Liver (tissue), 8 donors: ENCODE measurements at regions not wholly inside any gene's neighbourhood (a gene's known extent, or its start where the extent isn't known, plus 50 kb on each side); places are given as distances from the start of the nearest gene placed in this dataset.

Experiments
- DNase-seq: peaks from one replicate; pipeline ENCODE4 v3.0.0-alpha.2; 2017; ENCODE audit warnings: low spot score
- H3K27ac ChIP-seq, 2 donors: one replicate each; pipeline ENCODE4 v1.7.0; 2013; ENCODE audit warnings: inconsistent platforms in 2 of 2, low read length in 2 of 2, control low read depth in 1 of 2, low read depth in 1 of 2, mild to moderate bottlenecking in 1 of 2
- H3K27me3 ChIP-seq, 4 donors: one replicate each; pipeline versions ENCODE4 v1.6.1 to v1.7.0; 2013; ENCODE audit warnings: low read length in 3 of 4, inconsistent platforms in 1 of 4, mild to moderate bottlenecking in 1 of 4, moderate library complexity in 1 of 4; ENCODE audit not compliant: control insufficient read depth in 4 of 4, insufficient read depth in 4 of 4
- H3K36me3 ChIP-seq, 4 donors: one replicate each; pipeline versions ENCODE4 v1.6.1 to v1.7.0; 2013; ENCODE audit warnings: low read length in 3 of 4, mild to moderate bottlenecking in 3 of 4, low read depth in 1 of 4, moderate library complexity in 1 of 4; ENCODE audit not compliant: control insufficient read depth in 4 of 4, insufficient read depth in 3 of 4
- H3K4me1 ChIP-seq, 4 donors: one replicate each; pipeline versions ENCODE4 v1.6.1 to v1.7.0; 2013; ENCODE audit warnings: low read length in 3 of 4, mild to moderate bottlenecking in 3 of 4, moderate library complexity in 1 of 4; ENCODE audit not compliant: control insufficient read depth in 4 of 4, insufficient read depth in 4 of 4
- H3K4me3 ChIP-seq, 3 donors: one replicate each; pipeline versions ENCODE4 v1.6.1 to v1.7.0; 2013; ENCODE audit warnings: low read length in 3 of 3, control low read depth in 1 of 3, low read depth in 1 of 3, mild to moderate bottlenecking in 1 of 3
- H3K9ac ChIP-seq, 2 donors: one replicate each; pipeline ENCODE4 v1.7.0; 2013; ENCODE audit warnings: low read length in 2 of 2, mild to moderate bottlenecking in 2 of 2, moderate library complexity in 2 of 2, control low read depth in 1 of 2, low read depth in 1 of 2
- H3K9me3 ChIP-seq, 4 donors: one replicate each; pipeline versions ENCODE4 v1.6.1 to v1.7.0; 2013; ENCODE audit warnings: low read length in 3 of 4; ENCODE audit not compliant: control insufficient read depth in 4 of 4
- EGR1 ChIP-seq, 2 donors: IDR thresholded peaks; 2 replicates each; pipeline ENCODE4 v1.6.1; 2016 to 2018; ENCODE audit warnings: antibody characterized with exemption in 2 of 2, low read depth in 2 of 2
- FOXA1 ChIP-seq: IDR thresholded peaks from 2 replicates; pipeline ENCODE4 v1.6.1; 2016; ENCODE audit warnings: antibody characterized with exemption
- FOXA2 ChIP-seq: IDR thresholded peaks from 2 replicates; pipeline ENCODE4 v1.6.1; 2016; ENCODE audit warnings: antibody characterized with exemption
- GABPA ChIP-seq, 2 donors: IDR thresholded peaks in 1 of 2; conservative IDR thresholded peaks in 1 of 2; 2 replicates each; pipeline ENCODE4 v1.6.1; 2016; ENCODE audit warnings: antibody characterized with exemption in 2 of 2, mild to moderate bottlenecking in 1 of 2, moderate library complexity in 1 of 2
- HNF4A ChIP-seq, 2 donors: conservative IDR thresholded peaks; 2 replicates each; pipeline ENCODE4 v1.6.1; 2016; ENCODE audit warnings: antibody characterized with exemption in 2 of 2, mild to moderate bottlenecking in 2 of 2
- HNF4G ChIP-seq: IDR thresholded peaks from 2 replicates; pipeline ENCODE4 v1.6.1; 2016; ENCODE audit warnings: antibody characterized with exemption
- JUND ChIP-seq, 2 donors: IDR thresholded peaks; 2 replicates each; pipeline ENCODE4 v1.6.1; 2016; ENCODE audit warnings: antibody characterized with exemption in 2 of 2
- NR2F2 ChIP-seq: IDR thresholded peaks from 2 replicates; pipeline ENCODE4 v1.6.1; 2016; ENCODE audit warnings: antibody characterized with exemption
- RAD21 ChIP-seq, 2 donors: IDR thresholded peaks; 2 replicates each; pipeline ENCODE4 v1.6.1; 2016; ENCODE audit warnings: antibody characterized with exemption in 2 of 2, mild to moderate bottlenecking in 2 of 2
- RXRA ChIP-seq, 2 donors: IDR thresholded peaks; 2 replicates each; pipeline ENCODE4 v1.6.1; 2017 to 2018; ENCODE audit warnings: antibody characterized with exemption in 2 of 2, mild to moderate bottlenecking in 1 of 2
- SP1 ChIP-seq: IDR thresholded peaks from 2 replicates; pipeline ENCODE4 v1.6.1; 2018; ENCODE audit warnings: antibody characterized with exemption, mild to moderate bottlenecking
- TAF1 ChIP-seq: conservative IDR thresholded peaks from 2 replicates; pipeline ENCODE4 v1.6.1; 2016; ENCODE audit warnings: antibody characterized with exemption, mild to moderate bottlenecking
- YY1 ChIP-seq: IDR thresholded peaks from 2 replicates; pipeline ENCODE4 v1.6.1; 2016; ENCODE audit warnings: antibody characterized with exemption, mild to moderate bottlenecking
- WGBS: extraction: QIAGEN DNeasy Blood & Tissue Kit; methylation state at CpG from one replicate; pipeline ENCODE4 v1.1.7; 2013; 5-methylcytosine and 5-hydroxymethylcytosine counted together
- TF ChIP-seq, protein P1 (sequence below): IDR thresholded peaks from 2 replicates; pipeline ENCODE4 v1.6.1; 2016; ENCODE audit warnings: antibody characterized with exemption, mild to moderate bottlenecking
- TF ChIP-seq, protein P2 (sequence below): IDR thresholded peaks from 2 replicates; pipeline ENCODE4 v1.6.1; 2016; ENCODE audit warnings: antibody characterized with exemption
- TF ChIP-seq, protein P3 (sequence below): fragments of 150-350 bp; IDR thresholded peaks from 2 replicates; pipeline ENCODE4 v1.5.1; 2017; ENCODE audit warnings: improper control_type of control experiment, low read depth, low read length; ENCODE audit not compliant: missing input control
- TF ChIP-seq, protein P4 (sequence below): IDR thresholded peaks from 2 replicates; pipeline ENCODE4 v1.6.1; 2016; ENCODE audit warnings: antibody characterized with exemption
- TF ChIP-seq, protein P5 (sequence below): IDR thresholded peaks from 2 replicates; pipeline ENCODE4 v1.6.1; 2016; ENCODE audit warnings: antibody characterized with exemption
- donor health status: healthy.
- donor health status: healthy.
- donor health status: healthy.
- donor health status: healthy.
- donor health status: healthy.

DNA sequence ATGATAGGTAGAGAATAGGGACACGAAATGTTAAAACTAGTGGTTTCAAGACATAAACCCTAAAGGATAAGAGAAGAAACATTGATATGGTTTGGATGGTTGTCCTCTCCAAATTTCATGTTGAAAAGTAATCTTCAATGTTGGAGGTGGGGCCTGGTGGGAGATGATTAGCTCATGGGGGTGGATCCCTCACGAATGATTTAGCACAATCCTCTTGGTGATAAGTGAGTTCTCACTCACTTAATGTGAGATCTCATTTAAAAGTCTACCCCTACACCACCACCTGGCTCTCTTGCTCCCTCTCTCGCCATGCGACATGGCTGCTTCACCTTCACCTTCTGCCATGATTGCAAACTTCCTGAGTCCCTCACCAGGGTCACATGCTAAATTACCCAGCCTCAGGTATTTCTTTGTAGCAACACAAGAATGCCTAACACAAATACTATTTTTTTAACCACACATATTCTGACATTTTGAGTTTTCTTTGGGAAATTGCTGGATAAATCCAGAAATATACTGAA, 242.4 kb upstream of the PHF14 start:
- H3K36me3 ChIP-seq: no peaks in the 10 kb centered on the region
- no peaks in the 10 kb centered on the region for H3K4me1 ChIP-seq
- peaks cover 0 to 3% (median 0%) of the 10 kb centered on the region in 4 donors for H3K9me3 ChIP-seq
- TF ChIP-seq FOXA2: no peak
- TF ChIP-seq SP1: no peak
- TF ChIP-seq HNF4G: no peak
- TF ChIP-seq, protein P1, sequence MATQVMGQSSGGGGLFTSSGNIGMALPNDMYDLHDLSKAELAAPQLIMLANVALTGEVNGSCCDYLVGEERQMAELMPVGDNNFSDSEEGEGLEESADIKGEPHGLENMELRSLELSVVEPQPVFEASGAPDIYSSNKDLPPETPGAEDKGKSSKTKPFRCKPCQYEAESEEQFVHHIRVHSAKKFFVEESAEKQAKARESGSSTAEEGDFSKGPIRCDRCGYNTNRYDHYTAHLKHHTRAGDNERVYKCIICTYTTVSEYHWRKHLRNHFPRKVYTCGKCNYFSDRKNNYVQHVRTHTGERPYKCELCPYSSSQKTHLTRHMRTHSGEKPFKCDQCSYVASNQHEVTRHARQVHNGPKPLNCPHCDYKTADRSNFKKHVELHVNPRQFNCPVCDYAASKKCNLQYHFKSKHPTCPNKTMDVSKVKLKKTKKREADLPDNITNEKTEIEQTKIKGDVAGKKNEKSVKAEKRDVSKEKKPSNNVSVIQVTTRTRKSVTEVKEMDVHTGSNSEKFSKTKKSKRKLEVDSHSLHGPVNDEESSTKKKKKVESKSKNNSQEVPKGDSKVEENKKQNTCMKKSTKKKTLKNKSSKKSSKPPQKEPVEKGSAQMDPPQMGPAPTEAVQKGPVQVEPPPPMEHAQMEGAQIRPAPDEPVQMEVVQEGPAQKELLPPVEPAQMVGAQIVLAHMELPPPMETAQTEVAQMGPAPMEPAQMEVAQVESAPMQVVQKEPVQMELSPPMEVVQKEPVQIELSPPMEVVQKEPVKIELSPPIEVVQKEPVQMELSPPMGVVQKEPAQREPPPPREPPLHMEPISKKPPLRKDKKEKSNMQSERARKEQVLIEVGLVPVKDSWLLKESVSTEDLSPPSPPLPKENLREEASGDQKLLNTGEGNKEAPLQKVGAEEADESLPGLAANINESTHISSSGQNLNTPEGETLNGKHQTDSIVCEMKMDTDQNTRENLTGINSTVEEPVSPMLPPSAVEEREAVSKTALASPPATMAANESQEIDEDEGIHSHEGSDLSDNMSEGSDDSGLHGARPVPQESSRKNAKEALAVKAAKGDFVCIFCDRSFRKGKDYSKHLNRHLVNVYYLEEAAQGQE: no peak
- TF ChIP-seq, protein P2, sequence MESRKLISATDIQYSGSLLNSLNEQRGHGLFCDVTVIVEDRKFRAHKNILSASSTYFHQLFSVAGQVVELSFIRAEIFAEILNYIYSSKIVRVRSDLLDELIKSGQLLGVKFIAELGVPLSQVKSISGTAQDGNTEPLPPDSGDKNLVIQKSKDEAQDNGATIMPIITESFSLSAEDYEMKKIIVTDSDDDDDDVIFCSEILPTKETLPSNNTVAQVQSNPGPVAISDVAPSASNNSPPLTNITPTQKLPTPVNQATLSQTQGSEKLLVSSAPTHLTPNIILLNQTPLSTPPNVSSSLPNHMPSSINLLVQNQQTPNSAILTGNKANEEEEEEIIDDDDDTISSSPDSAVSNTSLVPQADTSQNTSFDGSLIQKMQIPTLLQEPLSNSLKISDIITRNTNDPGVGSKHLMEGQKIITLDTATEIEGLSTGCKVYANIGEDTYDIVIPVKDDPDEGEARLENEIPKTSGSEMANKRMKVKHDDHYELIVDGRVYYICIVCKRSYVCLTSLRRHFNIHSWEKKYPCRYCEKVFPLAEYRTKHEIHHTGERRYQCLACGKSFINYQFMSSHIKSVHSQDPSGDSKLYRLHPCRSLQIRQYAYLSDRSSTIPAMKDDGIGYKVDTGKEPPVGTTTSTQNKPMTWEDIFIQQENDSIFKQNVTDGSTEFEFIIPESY: no peak
- no peak for TF ChIP-seq NR2F2
- TF ChIP-seq YY1: no peak
- TF ChIP-seq, protein P3, sequence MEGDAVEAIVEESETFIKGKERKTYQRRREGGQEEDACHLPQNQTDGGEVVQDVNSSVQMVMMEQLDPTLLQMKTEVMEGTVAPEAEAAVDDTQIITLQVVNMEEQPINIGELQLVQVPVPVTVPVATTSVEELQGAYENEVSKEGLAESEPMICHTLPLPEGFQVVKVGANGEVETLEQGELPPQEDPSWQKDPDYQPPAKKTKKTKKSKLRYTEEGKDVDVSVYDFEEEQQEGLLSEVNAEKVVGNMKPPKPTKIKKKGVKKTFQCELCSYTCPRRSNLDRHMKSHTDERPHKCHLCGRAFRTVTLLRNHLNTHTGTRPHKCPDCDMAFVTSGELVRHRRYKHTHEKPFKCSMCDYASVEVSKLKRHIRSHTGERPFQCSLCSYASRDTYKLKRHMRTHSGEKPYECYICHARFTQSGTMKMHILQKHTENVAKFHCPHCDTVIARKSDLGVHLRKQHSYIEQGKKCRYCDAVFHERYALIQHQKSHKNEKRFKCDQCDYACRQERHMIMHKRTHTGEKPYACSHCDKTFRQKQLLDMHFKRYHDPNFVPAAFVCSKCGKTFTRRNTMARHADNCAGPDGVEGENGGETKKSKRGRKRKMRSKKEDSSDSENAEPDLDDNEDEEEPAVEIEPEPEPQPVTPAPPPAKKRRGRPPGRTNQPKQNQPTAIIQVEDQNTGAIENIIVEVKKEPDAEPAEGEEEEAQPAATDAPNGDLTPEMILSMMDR: no peak
- no peak for TF ChIP-seq GABPA (IDR thresholded peaks at IDR 0.05 in 1 of 2, conservative IDR thresholded peaks at IDR 0.05 in 1 of 2)
- TF ChIP-seq RAD21 (IDR thresholded peaks at IDR 0.05): no peak
- no peak for TF ChIP-seq HNF4A (conservative IDR thresholded peaks at IDR 0.05)
- TF ChIP-seq TAF1: no peak
- TF ChIP-seq FOXA1: no peak
- TF ChIP-seq, protein P4, sequence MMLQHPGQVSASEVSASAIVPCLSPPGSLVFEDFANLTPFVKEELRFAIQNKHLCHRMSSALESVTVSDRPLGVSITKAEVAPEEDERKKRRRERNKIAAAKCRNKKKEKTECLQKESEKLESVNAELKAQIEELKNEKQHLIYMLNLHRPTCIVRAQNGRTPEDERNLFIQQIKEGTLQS: no peak
- TF ChIP-seq JUND (IDR thresholded peaks at IDR 0.05): no peak
- TF ChIP-seq, protein P5, sequence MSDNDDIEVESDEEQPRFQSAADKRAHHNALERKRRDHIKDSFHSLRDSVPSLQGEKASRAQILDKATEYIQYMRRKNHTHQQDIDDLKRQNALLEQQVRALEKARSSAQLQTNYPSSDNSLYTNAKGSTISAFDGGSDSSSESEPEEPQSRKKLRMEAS: no peak
- no peak for TF ChIP-seq EGR1 (IDR thresholded peaks at IDR 0.05; ENCODE audit: low read depth in 2 of 2)
- TF ChIP-seq RXRA (IDR thresholded peaks at IDR 0.05): no peak
- H3K9ac ChIP-seq: no peak overlapping the region
- no peaks in the 10 kb centered on the region for H3K27me3 ChIP-seq
- H3K4me3 ChIP-seq: no peak overlapping the region
- WGBS: 65% methylated on average over 4 of the region's 4 CpGs
- H3K27ac ChIP-seq: no peak overlapping the region
- DNase-seq: no peak
